ENCODE measurements at regions not wholly inside any gene's neighbourhood (a gene's known extent, or its start where the extent isn't known, plus 50 kb on each side); places are given as distances from the start of the nearest gene placed in this dataset.

DNA sequence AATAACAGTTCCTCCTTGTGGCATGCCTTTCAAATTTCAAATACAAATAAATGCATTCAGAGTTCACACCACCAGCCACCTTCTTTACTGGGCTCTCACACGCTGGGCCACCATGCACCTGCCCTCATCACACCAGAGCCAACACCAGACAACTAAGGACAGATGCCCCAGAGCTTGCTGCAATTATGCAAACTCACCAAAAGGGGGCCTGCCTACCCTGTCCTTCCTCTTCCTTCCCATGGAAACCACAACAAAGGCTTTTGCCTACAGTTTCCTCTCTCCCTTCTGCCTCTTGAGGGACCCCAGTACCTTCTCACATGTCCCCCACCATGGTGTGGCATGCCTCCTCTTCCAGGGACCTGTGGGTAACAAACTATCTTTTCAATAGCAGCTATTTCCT, 1333.9 kb upstream of the TENM3 start:
- DNase-seq, result no peak

DNA sequence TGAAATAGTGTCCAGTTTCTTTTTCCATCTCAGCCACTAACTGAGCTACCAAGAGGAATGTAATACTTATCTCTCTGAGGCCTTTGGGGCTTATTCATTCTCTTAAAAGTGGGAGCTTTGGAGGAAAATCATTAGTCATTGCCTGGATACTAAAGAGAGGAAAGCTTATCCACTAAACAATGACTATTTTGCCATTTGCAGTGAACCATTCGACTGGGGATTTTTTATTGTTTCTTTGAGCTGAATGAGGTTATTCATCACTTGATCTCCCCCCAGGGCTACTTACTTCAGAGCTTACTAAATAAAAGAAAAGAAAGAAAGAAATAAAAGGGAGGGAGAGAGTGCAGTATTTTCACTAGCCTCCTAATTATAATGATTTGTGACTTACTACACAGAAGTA, 1329.5 kb upstream of the TENM3 start:
- no peak for DNase-seq

DNA sequence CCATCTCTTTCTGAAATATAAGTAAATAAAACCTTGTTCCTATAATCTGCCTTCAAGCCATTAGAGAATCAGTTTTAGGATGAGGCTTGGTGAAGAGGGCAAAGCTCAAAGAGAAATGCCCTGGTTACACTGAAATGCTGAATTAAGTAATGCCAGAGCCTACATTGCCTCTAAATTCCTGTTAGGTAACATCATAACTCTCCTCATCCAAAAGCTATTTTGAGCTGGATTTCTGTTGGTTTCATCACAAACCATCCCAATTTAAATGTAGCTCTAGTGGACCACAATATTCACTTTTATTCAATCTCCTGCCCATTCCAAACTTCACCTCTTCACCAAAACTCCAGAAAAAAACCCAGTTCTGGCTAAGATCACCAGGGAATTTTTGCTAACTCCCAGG, 1319.7 kb upstream of the TENM3 start:
- DNase-seq, result no peak

DNA sequence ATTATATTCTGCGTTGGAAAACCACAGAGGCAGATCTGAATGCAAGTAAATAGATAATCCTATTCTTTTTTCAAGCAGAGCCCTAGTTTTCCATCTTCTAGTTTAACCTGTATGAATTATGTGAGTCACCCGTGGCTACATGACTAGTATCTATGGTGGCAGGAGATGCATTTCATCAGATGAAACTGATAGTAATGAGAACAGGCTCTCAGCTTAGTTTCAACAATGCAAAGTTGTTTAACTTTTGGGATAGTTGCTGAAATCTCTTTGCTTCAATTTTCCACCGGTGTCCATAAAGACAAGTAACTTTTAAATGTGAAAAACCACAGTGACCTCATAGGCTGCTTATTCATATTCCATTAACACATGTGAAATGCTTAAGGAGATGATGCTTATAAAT, 1317.4 kb upstream of the TENM3 start:
- no peak for DNase-seq

DNA sequence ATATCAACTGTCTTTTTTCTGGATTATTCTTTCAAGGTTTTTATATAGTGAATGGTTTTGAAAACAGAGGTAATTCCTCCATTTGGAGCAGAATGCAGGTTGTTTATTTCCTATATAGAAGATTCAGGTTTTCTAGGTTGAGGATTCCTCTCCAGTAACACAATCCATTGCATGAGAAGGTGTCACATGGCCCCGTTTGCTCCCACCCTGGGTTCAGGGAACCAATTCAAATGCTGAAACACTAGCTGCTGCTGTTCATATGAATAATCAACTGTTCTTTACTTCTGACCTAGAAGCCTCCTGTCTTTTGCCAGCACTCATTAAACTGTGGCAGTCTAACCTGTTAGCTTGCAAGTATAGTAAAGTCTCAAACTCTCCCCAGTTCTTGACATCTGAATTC, 1316.9 kb upstream of the TENM3 start:
- DNase-seq, result no peak

DNA sequence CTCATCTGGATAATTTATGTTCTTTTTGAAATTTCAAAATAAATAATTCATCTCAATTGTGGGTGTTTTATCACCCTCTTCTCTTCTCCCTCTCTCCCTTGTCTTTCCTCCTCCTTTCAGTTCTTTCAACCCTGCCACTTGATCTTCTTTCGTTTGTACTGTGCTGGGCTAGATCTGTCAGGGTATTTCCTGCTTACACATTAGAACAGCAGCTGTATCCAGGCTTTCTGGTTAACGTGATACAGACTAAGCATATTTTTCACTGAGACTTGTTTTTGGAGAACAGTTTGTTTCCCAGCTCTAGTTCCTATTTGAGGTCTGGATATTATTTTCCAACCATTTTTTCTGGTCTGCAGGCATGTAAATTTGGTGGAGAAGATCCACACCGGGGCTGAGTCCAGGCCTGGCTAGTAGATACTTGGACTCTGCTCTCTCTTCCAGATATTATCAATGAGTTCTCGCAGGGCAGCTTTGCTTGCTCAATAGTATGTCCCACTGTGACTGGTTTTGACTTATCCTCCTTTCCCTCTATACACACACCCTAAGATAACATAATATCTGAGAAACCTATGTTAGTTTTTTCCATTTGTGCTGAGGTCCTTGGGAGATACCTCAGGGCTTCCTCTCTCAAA, 1310.7 kb upstream of the TENM3 start:
- no peak for DNase-seq

DNA sequence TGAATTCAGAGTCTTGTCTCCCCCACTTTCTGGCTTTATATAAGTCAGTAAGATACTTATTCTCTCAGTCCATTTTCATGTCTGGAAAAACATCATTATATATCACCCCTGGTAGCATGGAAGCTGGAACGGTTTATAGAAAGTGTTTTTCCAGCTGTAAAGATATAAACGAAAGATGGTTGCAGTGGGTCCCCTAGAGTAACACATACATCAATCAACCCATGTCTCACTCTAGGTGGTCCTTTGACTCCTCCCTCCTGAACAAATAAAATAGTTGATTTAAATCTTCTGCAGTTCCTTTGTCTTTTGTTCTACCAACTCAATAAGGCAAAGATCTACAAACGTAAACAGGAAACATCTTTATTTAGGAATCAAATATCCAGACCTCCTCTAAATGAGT, 1306.1 kb upstream of the TENM3 start:
- no peak for DNase-seq

DNA sequence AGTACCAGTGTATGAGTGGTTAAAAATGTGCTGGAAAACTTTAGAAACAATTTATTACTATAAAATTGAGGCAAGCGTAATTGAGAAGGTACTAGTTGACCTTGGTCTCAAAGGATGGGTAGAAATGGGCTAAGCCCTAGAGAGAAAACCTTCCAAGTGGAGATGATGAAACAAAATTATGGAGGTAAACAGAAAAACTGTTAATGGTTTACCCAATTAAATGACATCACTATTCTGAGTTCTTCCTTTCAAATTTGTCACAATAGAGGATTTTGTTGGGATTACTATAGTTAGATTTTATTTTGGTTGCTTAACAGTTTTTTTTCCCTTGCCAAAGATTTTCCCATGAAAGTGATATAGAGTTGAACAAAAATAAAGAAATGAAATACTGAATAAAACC, 1302.5 kb upstream of the TENM3 start:
- DNase-seq, result no peak

DNA sequence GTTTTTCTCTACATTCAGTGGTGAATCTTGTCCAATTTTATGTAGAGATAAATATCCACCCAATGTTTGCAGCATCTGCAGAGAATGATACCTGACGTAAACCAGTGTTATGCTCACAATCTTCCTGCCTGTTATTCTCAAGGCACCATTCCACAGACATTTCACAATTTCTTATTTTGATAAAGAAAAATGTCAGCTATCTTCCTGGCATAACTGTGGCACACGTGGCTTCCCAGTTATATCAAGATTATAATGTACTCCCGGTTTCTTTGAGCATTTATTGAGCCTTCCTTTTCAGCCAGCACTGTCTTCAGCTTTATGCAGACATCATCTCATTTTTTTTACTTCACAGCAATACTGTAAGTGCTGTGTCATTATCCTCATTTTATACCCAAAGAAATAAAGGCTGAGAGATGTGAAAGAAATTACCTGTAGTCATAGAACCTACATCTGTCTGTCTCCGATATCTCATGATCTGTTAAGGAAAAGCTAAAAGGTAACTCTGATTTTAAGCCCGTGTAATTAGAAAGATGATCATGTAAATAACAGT, 1300.8 kb upstream of the TENM3 start:
- no peak for DNase-seq

DNA sequence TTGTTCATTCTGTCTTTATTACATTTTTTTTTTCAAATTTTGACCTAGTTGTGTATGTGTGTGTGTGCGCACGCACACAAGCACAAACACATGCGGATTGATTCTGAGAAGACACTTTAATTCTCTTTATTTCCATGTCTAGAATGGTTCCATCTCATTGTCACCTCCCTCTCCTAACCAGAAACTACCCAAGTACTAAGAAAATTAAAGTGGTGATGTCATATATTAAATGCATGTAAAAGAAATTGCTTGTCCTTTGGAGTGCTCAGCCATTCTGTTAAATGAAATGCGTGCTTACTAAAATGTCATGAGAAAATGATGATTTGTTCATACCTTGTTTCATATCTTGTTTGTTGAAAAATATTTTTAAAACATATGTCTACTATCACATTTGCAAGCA, 1297.0 kb upstream of the TENM3 start:
- DNase-seq, result no peak

DNA sequence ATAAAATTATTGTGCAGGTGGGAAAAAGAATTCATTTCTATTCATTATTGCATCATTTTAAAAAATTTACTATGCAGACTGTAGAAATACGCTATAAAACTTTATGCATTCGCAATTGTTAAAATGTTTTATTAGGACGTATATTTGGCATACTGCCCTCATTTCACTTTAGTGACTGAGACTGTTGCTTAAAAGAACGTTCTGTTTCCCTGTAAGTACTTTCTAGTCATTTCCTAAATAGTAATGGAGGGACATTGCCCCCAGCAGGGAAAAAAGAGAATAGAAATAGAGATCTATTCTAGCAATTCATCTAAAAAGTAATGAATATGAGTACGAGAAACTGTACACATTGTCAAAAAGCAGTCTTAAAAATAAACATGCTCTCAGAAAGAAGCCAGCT, 1295.8 kb upstream of the TENM3 start:
- DNase-seq, result no peak

DNA sequence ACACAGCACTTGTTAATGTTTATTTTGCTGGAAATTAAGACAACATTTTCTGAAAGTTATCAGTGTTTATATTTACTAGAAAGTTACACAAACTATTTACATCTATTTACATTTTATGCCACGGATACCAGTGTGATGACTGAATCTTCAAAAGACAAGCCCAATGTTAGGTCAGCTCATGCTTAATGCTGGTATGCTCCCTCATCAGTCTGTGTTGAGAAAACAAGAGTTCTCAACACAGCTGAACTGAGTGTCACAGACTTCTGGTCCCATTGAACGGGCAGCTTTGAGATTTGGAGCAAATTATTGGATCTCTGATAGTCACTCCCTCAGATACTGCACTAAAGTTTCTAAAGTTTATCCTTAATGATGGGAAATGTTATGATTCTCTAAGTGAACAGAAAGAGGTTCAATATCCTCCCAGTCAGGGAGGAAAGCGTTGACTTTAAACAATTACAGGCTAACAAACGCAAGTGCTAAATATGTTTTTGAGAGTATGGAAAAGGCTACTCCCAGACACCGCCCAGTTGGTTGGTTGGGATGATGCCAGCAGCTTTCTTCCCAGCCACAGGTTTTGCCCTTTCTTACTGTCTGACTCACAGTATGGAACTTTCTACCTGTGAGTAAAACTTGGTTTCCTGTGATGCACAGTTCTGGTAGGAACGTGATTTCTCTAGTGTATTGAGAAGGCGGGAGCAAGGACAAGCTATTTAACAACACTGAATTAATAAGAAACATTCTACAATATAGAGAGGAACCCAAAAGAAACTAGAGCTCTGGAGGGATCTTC, 1293.6 kb upstream of the TENM3 start:
- DNase-seq, result no peak

DNA sequence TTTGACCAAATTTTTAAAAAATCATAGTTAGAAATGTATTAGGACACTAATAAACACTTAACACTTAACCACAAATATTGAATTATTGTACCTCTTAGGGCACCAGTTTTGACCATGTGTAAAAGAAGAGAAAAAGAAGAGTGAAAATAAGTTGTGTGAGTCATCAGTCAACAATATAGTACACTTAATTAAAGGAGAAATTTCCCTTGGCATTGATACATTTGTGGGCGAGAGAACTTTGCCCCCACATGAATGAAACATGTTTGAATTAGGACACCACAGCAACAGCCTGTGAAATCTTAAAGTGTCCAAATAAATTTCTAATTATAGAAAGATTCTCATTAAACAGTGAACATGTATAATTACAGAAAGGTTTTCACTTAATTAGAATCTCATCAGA, 1292.8 kb upstream of the TENM3 start:
- no peak for DNase-seq

DNA sequence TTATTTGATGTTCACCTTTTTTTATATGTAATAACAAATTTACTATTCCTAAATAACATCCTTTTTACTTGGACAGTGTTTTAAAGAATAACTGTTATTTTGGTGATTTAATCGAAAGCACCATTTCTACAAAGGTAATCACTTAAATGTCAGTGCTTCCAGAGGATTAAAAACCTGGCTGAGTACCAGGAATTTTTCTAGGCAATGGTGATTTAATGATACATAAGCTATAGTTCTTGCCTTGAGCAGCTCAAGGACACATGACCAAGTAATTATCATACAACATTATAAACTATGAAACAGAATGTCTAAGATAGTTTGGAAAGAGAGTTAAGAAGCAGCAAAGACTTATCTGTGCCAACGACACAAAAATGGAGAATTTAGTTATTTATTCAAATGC, 1291.9 kb upstream of the TENM3 start:
- DNase-seq, result no peak

DNA sequence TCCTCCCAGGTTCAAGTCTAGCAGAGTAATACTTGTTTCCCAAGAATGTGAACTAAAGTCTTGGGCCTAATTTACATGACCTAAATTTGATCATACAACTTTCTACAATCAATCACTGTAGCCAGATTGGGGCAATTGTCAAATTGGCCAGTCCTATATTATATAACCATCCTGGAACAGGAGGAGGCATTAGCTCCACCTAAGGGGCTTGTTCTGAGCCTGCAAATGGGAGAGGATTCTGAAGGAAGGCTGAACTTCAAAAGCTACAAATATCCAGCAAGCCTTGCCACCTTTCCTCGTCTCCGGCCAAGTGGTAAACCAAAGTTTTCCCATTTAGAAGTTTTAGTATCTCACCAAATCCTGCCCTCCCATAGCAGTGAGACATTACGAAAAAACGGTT, 1289.6 kb upstream of the TENM3 start:
- DNase-seq, result no peak

DNA sequence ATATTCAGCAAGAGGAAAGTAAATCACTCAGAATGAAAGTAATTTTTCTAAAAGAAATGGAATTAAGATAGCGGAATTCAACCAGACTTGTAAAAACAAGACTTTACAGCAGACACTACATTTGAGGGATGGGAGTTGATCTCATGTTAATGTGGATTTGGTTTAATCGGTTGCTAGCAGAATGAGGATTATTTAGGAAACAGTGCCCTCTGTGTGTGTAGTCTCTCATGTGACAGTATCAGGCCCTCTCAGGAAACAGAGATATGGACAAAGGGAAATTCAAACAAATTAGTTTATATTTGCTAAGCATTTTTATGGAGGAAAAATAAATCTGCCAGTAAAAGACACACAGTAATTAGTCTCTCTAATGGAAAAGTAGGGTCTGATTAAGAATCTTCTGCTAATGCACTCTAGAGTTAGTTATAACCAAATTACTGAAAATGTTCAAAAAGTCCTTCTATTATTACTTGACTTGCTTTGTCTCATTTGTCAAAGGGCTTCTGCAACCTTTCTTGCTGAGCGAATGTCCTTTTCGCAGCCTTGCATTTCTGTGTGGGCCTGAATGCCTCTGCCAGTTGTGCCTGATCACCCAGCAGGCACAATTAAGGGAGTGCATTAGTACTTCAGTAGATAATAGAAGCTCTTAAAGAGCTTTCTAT, 1282.3 kb upstream of the TENM3 start:
- no peak for DNase-seq

DNA sequence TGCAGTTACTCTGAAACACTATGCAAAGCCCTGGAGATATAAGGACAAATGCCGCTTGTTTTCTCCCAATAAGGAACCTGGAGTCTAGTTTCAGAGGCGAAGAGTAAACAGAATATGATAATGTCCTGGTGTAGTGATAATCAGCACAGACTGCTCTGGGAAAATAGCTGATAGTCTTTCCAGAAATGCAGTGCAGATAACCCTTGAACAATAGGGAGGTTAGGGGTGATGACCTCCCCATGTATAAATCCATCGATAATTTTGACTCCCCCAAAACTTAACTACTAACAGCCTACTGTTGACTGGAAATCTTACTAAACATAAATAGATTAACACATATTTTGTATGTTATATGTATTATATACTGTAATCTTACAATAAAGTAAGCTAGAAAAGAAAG, 1280.9 kb upstream of the TENM3 start:
- DNase-seq, result no peak

DNA sequence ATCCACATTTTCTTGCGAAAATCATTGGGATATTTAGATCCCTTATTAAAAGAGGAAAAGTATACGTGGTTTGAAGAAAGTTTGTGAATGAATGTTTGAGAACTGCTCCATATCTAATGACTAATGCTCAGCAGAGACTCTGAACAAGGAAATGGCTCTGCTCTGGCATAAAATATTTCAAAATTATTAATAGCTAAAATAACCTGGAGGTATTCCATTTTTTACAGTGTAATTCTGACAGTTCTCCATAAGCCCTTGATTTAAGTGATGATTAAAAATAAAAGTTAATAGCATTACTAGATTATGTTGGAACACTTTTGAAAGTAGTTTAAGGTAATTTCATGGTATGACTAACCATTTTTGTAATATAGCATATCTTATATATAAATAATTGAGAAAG, 1276.9 kb upstream of the TENM3 start:
- DNase-seq, result no peak

DNA sequence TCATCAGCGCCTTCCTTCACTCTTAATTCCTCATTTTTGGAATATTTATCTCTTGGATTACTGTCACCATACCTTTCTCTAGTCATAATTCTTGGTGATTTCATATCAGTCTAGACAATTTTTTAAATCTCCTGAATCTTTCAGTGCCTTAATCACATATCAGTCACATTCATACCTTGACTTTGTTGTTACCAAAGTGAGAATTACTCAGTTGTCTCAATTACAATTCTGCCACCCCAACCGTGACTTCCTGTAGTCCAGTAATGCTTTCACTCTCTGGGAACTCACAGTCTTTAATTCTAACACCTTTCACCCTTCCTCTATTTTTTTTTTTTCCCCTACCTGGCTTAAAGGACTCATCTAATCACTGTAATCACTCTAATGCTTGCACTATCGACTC, 1275.3 kb upstream of the TENM3 start:
- DNase-seq, result no peak

DNA sequence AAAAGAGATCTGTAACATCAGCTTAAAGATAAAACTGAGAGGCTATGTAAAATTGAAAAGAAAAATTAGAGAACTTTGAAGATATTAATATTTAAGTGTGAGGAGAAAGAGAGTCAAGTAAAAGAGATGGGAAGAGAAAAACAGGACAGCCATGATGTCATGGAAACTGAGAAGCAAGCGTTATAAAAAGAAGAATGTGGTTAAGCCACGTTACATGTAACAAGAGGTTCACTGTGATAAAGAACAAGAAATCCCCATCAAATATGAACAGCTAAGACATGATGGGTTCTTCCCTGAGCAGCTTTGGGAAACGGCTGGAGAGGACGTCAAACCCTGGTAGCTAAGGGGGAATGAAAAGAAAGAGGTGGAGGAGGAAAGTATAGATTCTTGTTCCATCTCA, 1269.3 kb upstream of the TENM3 start:
- no peak for DNase-seq

DNA sequence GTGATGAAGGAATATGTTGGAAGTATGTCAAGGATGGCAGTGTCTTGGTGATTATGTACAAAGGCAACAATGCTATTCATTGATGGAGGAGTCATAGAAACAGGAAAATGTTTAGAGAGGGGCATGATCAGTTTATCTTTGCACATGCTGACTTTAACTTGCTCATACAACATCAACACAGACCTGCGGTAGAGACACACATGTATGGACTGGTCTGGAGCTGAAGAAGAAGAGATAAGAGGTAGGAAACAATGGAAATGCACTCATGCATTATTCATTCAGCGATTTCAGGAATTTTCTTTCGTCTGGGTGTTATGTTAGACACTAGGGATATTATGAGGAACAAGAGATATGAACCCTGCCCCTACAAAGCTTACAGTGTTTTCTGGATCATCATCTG, 1252.3 kb upstream of the TENM3 start:
- no peak for DNase-seq

DNA sequence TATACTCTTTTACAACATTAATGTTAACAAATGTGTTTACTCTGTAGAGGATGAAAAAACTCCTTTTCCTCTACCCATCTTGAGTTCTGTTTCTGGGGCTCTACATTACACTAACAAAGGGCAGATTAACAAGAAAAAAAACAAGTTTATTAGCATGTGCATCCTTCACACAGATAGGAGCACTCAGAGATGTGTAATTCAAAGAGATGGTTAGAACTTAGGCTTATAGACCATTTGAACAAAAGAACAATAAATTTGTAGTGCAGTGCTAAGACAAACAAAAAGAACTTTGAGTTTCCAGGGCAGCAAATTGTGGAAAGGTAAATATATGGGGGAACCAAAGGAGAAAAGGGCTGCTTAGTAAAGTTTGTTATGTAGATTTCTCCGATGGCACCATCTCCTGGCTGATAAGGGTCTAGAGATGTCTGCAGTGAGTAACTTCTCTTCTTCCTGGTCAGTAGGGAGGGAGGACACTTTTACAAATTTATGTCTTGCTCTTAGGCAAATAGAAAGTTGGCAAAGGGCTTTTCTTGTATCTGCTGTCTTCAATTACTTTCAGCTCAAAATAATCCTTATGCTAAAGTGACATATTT, 1249.9 kb upstream of the TENM3 start:
- DNase-seq, result no peak

DNA sequence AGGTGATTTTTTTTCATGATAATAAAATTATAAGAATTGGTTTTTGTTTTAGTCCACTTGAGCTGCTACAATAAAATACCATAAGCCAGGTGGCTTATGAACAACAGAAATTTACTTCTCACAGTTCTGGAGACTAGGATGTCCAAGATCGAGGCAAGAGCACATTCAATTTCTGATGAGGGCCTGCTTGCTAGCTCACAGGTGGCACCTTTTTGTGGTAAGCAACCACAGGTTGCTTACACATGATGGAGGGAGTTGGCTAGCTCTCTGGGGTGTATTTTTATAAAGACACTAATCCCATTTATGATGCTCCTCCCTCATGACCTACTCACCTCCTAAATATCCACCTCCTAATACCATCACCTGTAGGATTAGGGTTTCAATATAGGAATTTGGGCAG, 1248.5 kb upstream of the TENM3 start:
- DNase-seq, result no peak

DNA sequence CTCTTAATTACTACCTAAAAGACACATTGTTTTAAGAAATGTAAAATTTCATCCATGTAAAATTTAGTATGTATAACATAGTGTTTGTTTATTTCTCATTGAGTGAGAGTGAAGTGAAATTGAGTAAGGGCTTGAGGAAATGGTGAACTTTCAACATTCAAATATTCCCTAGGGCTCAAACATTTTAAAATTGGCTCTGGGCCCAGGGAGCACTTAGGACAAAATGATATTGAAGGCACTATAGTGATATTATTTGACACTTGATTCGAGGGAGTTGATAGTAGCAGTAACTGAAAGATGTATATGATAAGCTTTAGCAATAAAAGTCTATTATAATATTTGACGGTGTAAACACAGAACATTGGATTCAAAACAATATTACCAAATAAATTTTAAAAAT, 1244.0 kb upstream of the TENM3 start:
- DNase-seq, result no peak

Measured in suppressor macrophage treated with lipopolysaccharide for 1 hour (primary cell).